Gastrocnemius medialis (tissue), 4 donors: ENCODE measurements at regions not wholly inside any gene's neighbourhood (a gene's known extent, or its start where the extent isn't known, plus 50 kb on each side); places are given as distances from the start of the nearest gene placed in this dataset.

Experiments used
- ATAC-seq, 2 donors: fragments of 150-250 bp; one replicate each; pipeline ENCODE4 v1.9.1; 2016
- DNase-seq, 2 donors: peaks; one replicate each; pipeline ENCODE4 v3.0.0-alpha.2; 2019
- H3K27ac ChIP-seq, 4 donors: fragments of 200-600 bp; sonication (generic); 1 replicate in 1 of 4; 2 replicates in 3 of 4; pipeline ENCODE4 v1.5.1; 2016 to 2018; ENCODE audit warnings: mild to moderate bottlenecking in 2 of 4, moderate library complexity in 1 of 4
- H3K27me3 ChIP-seq, 3 donors: fragments of 200-600 bp; sonication (generic) in 2 of 3; 1 replicate in 1 of 3; 2 replicates in 2 of 3; pipeline versions ENCODE4 v1.5.1 to v1.6.0; 2016 to 2019; ENCODE audit warnings: mild to moderate bottlenecking in 1 of 3, moderate library complexity in 1 of 3
- H3K36me3 ChIP-seq, 2 donors: fragments of 200-600 bp; sonication (generic) in 1 of 2; one replicate each; pipeline ENCODE4 v1.5.1; 2017 to 2018
- H3K4me1 ChIP-seq, 2 donors: fragments of 200-600 bp; sonication (generic) in 1 of 2; one replicate each; pipeline ENCODE4 v1.5.1; 2016 to 2017; ENCODE audit warnings: mild to moderate bottlenecking in 2 of 2
- H3K4me3 ChIP-seq, 4 donors: fragments of 200-600 bp; sonication (generic) in 3 of 4; 1 replicate in 1 of 4; 2 replicates in 3 of 4; pipeline ENCODE4 v1.5.1; 2016 to 2019; ENCODE audit warnings: mild to moderate bottlenecking in 2 of 4
- H3K9me3 ChIP-seq, 3 donors: fragments of 200-600 bp; sonication (generic) in 2 of 3; 1 replicate in 1 of 3; 2 replicates in 2 of 3; pipeline ENCODE4 v1.5.1; 2016 to 2019
- POLR2A ChIP-seq, 2 donors: fragments of 450-650 bp; IDR thresholded peaks; one replicate each; pipeline ENCODE4 v1.6.1; 2017; ENCODE audit warnings: antibody characterized with exemption in 2 of 2, mild to moderate bottlenecking in 2 of 2, moderate library complexity in 2 of 2
- in situ Hi-C, 4 donors: fragments of 200-750 bp; cut with MboI; loops; one replicate each; pipeline versions ENCODE4 v1.15.0 to v1.8.0; 2017; ENCODE audit warnings: low sequenced_read_pairs in 4 of 4
- intact Hi-C: fragments of 100-400 bp; cut with DNase I; formaldehyde crosslinking; loops from one replicate; pipeline ENCODE4 v1.15.1; 2023; ENCODE audit warnings: low total_unique reads
- TF ChIP-seq, protein P1 (sequence below), 5 experiments: fragments of 450-650 bp in 3 of 5; fragments of 200-600 bp in 2 of 5; sonication (generic) in 2 of 5; IDR thresholded peaks in 4 of 5; conservative IDR thresholded peaks in 1 of 5; 1 replicate in 4 of 5; 2 replicates in 1 of 5; pipeline ENCODE4 v1.5.1; 2016 to 2019; ENCODE audit warnings: antibody characterized with exemption in 5 of 5, mild to moderate bottlenecking in 3 of 5, moderate library complexity in 3 of 5

DNA sequence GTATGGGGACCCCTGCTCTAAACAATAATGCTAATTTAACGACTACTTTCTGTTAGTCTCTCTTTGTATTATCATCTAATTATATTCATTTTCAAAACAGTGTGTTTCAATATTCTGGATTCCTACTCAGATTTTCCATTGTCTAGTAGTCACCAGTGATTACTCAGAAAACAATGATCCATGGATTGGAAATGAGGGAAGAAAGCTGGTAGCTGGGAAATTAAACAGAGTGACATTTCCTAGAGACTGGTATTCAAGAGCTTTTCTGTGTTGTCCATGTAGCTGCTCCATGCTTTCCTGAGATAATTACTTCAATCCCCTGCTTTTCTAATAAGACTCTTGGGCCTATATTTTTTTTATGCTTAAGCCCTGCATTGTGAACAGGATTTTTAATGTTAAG is 1862.1 kb upstream of the C9orf72 start:
- no peak for DNase-seq
- Histone ChIP-seq H3K27ac (no peak overlapping the region), H3K9me3 (no peaks in the 10 kb centered on the region), H3K4me1 (no peaks in the 10 kb centered on the region), H3K4me3 (no peak overlapping the region), H3K36me3 (no peaks in the 10 kb centered on the region), H3K27me3 (no peaks in the 10 kb centered on the region)
- TF ChIP-seq POLR2A (IDR thresholded peaks at IDR 0.05) = no peak
- TF ChIP-seq, protein P1, sequence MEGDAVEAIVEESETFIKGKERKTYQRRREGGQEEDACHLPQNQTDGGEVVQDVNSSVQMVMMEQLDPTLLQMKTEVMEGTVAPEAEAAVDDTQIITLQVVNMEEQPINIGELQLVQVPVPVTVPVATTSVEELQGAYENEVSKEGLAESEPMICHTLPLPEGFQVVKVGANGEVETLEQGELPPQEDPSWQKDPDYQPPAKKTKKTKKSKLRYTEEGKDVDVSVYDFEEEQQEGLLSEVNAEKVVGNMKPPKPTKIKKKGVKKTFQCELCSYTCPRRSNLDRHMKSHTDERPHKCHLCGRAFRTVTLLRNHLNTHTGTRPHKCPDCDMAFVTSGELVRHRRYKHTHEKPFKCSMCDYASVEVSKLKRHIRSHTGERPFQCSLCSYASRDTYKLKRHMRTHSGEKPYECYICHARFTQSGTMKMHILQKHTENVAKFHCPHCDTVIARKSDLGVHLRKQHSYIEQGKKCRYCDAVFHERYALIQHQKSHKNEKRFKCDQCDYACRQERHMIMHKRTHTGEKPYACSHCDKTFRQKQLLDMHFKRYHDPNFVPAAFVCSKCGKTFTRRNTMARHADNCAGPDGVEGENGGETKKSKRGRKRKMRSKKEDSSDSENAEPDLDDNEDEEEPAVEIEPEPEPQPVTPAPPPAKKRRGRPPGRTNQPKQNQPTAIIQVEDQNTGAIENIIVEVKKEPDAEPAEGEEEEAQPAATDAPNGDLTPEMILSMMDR (IDR thresholded peaks at IDR 0.05 in 4 of 5, conservative IDR thresholded peaks at IDR 0.05 in 1 of 5) = no peak
- no peak for ATAC-seq
- intact Hi-C loops (no loop called here), in situ Hi-C loops (no loop called here)

DNA sequence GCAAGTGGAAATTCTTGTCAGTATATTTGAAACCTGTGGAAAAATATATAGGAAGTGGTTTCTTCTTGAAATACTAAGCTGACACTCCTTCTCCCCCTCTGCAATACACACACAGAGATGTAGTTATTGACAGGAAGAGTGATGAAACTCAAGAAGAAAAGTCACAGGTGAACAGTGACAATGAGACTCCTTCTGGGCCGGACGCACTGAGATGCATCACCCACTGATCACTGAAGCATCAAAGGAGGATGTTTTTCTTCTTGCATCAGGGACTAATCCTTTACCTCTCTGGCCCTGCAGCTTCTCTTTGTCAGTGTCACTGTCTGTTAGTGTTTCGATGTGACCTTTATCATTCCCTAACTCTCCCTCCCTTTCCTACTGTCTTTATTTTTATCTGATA is 1864.2 kb upstream of the C9orf72 start:
- H3K27me3 ChIP-seq = no peaks in the 10 kb centered on the region
- H3K36me3 ChIP-seq = no peaks in the 10 kb centered on the region
- no peak overlapping the region for H3K4me3 ChIP-seq
- ATAC-seq (no peak), DNase-seq (no peak)
- no peaks in the 10 kb centered on the region for H3K4me1 ChIP-seq
- no peak overlapping the region for H3K27ac ChIP-seq
- no peak for TF ChIP-seq POLR2A (IDR thresholded peaks at IDR 0.05)
- TF ChIP-seq, protein P1 (IDR thresholded peaks at IDR 0.05 in 4 of 5, conservative IDR thresholded peaks at IDR 0.05 in 1 of 5) = no peak
- intact Hi-C loops = no loop called here
- H3K9me3 ChIP-seq = no peaks in the 10 kb centered on the region
- in situ Hi-C loops = no loop called here

DNA sequence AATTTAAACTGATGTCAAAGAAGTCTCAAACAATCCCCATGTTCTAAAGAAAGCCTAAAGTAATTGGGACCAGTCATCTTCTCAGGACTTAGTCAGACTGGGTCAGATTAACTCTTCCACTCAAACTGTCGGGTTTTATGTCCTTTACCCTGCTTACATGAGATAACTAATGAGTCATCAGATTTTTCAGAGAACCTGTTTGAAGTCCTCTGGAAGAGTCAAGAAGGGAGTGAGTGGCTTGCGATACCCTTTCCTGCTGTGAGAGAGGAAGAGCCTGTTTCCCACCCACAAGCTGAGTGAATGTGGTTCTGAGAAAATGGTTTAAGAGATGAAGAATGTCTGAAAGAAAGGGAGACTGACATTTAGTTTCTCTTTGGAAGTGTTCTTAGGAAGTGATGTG is 1866.7 kb upstream of the C9orf72 start:
- in situ Hi-C loops = no loop called here

DNA sequence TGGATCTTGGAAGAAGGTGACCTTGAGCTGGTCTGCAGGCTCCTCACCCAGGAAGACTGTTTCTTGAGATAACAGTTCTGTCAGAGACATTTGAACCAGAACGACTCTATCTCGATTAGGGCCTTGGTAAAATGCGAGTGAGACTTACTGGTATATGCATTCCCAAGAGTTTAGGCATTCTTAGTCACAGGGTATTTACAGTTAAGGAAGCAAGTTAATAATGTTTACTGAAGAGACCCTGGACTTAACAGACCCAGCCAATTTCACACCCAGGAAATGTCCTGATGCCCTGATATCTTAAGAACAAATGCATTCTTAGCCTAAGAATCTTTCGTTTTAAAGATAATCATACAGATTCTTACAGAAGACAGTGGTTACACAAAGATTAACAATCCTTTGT is 1867.2 kb upstream of the C9orf72 start:
- H3K27ac ChIP-seq = no peak overlapping the region
- in situ Hi-C loops = no loop called here
- no peaks in the 10 kb centered on the region for H3K9me3 ChIP-seq
- no peaks in the 10 kb centered on the region for H3K27me3 ChIP-seq
- no peaks in the 10 kb centered on the region for H3K4me1 ChIP-seq
- TF ChIP-seq POLR2A (IDR thresholded peaks at IDR 0.05) = no peak
- TF ChIP-seq, protein P1 (IDR thresholded peaks at IDR 0.05 in 4 of 5, conservative IDR thresholded peaks at IDR 0.05 in 1 of 5) = no peak
- intact Hi-C loops = loop anchor here (10.0 kb wide), 1 partner anchor 56 kb away; no protein-coding TSS in a partner anchor
- ATAC-seq = no peak
- no peaks in the 10 kb centered on the region for H3K36me3 ChIP-seq
- H3K4me3 ChIP-seq = no peak overlapping the region
- no peak for DNase-seq

More for the DNA sequence above, 1866.7 kb upstream of the C9orf72 start:
- no peak overlapping the region for H3K27ac ChIP-seq
- H3K27me3 ChIP-seq = no peaks in the 10 kb centered on the region
- no peak overlapping the region for H3K4me3 ChIP-seq
- no peak for TF ChIP-seq POLR2A (IDR thresholded peaks at IDR 0.05)
- TF ChIP-seq, protein P1 (IDR thresholded peaks at IDR 0.05 in 4 of 5, conservative IDR thresholded peaks at IDR 0.05 in 1 of 5) = no peak
- no peaks in the 10 kb centered on the region for H3K36me3 ChIP-seq
- H3K4me1 ChIP-seq = no peaks in the 10 kb centered on the region
- intact Hi-C loops = loop anchor here (10.0 kb wide), 1 partner anchor 55 kb away; no protein-coding TSS in a partner anchor
- DNase-seq (no peak), ATAC-seq (no peak)
- H3K9me3 ChIP-seq = no peaks in the 10 kb centered on the region

DNA sequence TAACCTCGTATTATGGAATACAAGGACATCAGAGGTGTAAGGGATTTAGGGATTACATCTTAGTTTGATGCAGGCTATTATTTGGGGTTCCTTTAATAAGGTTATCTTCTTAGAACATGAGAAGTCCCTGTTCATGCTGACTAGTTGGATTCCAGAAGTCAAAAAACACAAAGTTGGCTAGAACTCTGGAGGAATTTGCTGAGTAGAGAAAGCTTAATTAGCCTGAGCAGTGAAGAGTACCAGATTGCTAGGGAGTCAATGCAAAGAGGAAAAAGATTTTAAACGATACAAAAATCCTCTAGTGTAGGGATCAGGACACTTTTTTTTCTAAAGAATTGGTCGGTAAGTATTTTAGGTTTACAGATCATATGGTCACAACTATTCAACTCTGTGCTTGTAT is 1872.5 kb upstream of the C9orf72 start:
- ATAC-seq = no peak
- Histone ChIP-seq H3K27ac (no peak overlapping the region), H3K4me1 (no peaks in the 10 kb centered on the region), H3K36me3 (no peaks in the 10 kb centered on the region), H3K9me3 (no peaks in the 10 kb centered on the region), H3K4me3 (no peak overlapping the region), H3K27me3 (no peaks in the 10 kb centered on the region)
- in situ Hi-C loops = no loop called here
- intact Hi-C loops = loop anchor here (10.0 kb wide), 1 partner anchor 61 kb away; no protein-coding TSS in a partner anchor
- TF ChIP-seq POLR2A (IDR thresholded peaks at IDR 0.05) = no peak
- TF ChIP-seq, protein P1 (IDR thresholded peaks at IDR 0.05 in 4 of 5, conservative IDR thresholded peaks at IDR 0.05 in 1 of 5) = no peak
- DNase-seq = no peak
